ENCODE measurements at regions not wholly inside any gene's neighbourhood (a gene's known extent, or its start where the extent isn't known, plus 50 kb on each side); places are given as distances from the start of the nearest gene placed in this dataset.
"Not testable (repeated sequence)": the region's sequence is repeated elsewhere in the genome, so short reads cannot be mapped to it uniquely, and the experiment has no call there.

- no peak for DNase-seq
These were observed 97.2 kb downstream of the KDR start for GRCh38 chr4:55028196-55028595.

- DNase-seq, result peak in 1 of 3 donors; percentile 5
These were observed 97.8 kb downstream of the KDR start for GRCh38 chr4:55027596-55027995.

- not testable (repeated sequence) for DNase-seq
These were observed 99.9 kb downstream of the KDR start for GRCh38 chr4:55025456-55025855.

- DNase-seq, result no peak
These were observed 102.4 kb downstream of the KDR start for GRCh38 chr4:55023030-55023429.

GRCh38 chr4:55021214-55021613 lies 104.2 kb downstream of the KDR start:
- no peak for DNase-seq

- peak in 1 of 3 donors; percentile 5 for DNase-seq
These were observed 105.3 kb downstream of the KDR start for GRCh38 chr4:55020131-55020530.

- DNase-seq, result no peak
These were observed 106.4 kb downstream of the KDR start for GRCh38 chr4:55018978-55019377.

- DNase-seq, result no peak
These were observed 106.9 kb downstream of the KDR start for GRCh38 chr4:55018521-55018920.

- DNase-seq, result peak in 1 of 3 donors; percentile 7
These were observed 108.0 kb downstream of the KDR start for GRCh38 chr4:55017406-55017805.

- no peak for DNase-seq
These were observed 109.3 kb downstream of the KDR start for GRCh38 chr4:55016131-55016530.

- peak in 1 of 3 donors; percentile 8 for DNase-seq
These were observed 110.5 kb downstream of the KDR start for GRCh38 chr4:55014876-55015275.

GRCh38 chr4:55013431-55013955 lies 111.9 kb downstream of the KDR start:
- peak in 1 of 3 donors; percentile 8 for DNase-seq

GRCh38 chr4:55012363-55013230 lies 112.8 kb downstream of the KDR start:
- peak in 1 of 3 donors; percentile 10 for DNase-seq

GRCh38 chr4:55011761-55012160 lies 113.6 kb downstream of the KDR start:
- DNase-seq, result peak in 1 of 3 donors; percentile 3

- DNase-seq, result no peak
These were observed 114.8 kb downstream of the KDR start for GRCh38 chr4:55010550-55010949.

GRCh38 chr4:55008166-55009056 lies 117.0 kb downstream of the KDR start:
- DNase-seq, result peak; percentile 7 to 18 (median 7)

GRCh38 chr4:55005910-55006309 lies 119.5 kb downstream of the KDR start:
- DNase-seq, result no peak

- peak in 1 of 3 donors; percentile 8 for DNase-seq
These were observed 120.6 kb downstream of the KDR start for GRCh38 chr4:55004831-55005230.

- no peak for DNase-seq
These were observed 123.0 kb downstream of the KDR start for GRCh38 chr4:55002431-55002830.

GRCh38 chr4:55001538-55001937 lies 123.9 kb downstream of the KDR start:
- no peak for DNase-seq

- no peak for DNase-seq
These were observed 126.4 kb downstream of the KDR start for GRCh38 chr4:54999003-54999402.

- not testable (repeated sequence) for DNase-seq
These were observed 131.8 kb downstream of the KDR start for GRCh38 chr4:54993473-54994026.

GRCh38 chr4:54992266-54992665 lies 133.1 kb downstream of the KDR start:
- DNase-seq, result no peak
